HepG2 (cell line): ENCODE measurements at regions not wholly inside any gene's neighbourhood (a gene's known extent, or its start where the extent isn't known, plus 50 kb on each side); places are given as distances from the start of the nearest gene placed in this dataset.

Experiments
- BHLHE40 ChIP-seq: IDR thresholded peaks from 2 replicates; pipeline ENCODE4 v1.6.1; 2011; ENCODE audit warnings: low read length, improper control_type of control experiment
- CREM ChIP-seq, 2 experiments: sonication (generic) in 1 of 2; formaldehyde crosslinking in 1 of 2; IDR thresholded peaks; 2 replicates each; pipeline versions ENCODE4 v1.4.0 to v1.6.1; 2016 to 2020; ENCODE audit warnings: antibody characterized with exemption in 1 of 2, mild to moderate bottlenecking in 1 of 2, missing genetic modification reagents in 1 of 2
- ELF3 ChIP-seq: IDR thresholded peaks from 2 replicates; pipeline ENCODE4 v1.6.1; 2016; ENCODE audit warnings: missing genetic modification reagents, missing compliant biosample characterization
- NCOA2 ChIP-seq: sonication (generic); formaldehyde crosslinking; IDR thresholded peaks from 2 replicates; pipeline ENCODE4 v1.8.0; 2022; ENCODE audit warnings: inconsistent platforms
- ZNF672 ChIP-seq: sonication (generic); formaldehyde crosslinking; IDR thresholded peaks from 2 replicates; pipeline ENCODE4 v1.8.1; 2022; ENCODE audit warnings: missing genetic modification reagents

- no peak for TF ChIP-seq ZNF672 (CRISPR knock-in tag)
- no peak for TF ChIP-seq ELF3 (CRISPR knock-in tag)
- TF ChIP-seq CREM (IDR thresholded peaks at IDR 0.05): no peak
- TF ChIP-seq CREM (CRISPR knock-in tag; IDR thresholded peaks at IDR 0.05): no peak
- TF ChIP-seq BHLHE40: no peak
- TF ChIP-seq NCOA2 (CRISPR knock-in tag): no peak
Observed at GRCh38 chr20:55557191-55557590, 448.1 kb downstream of the CBLN4 start.
